ENCODE measurements at regions not wholly inside any gene's neighbourhood (a gene's known extent, or its start where the extent isn't known, plus 50 kb on each side); places are given as distances from the start of the nearest gene placed in this dataset.

- Mint-ChIP-seq H3K4me3 (no peak overlapping the region), H3K27ac (no peak overlapping the region), H3K4me1 (peaks cover 18% of the 10 kb centered on the region), H3K27me3 (ENCODE audit: low read depth, poor library complexity) (peaks cover 17% of the 10 kb centered on the region), H3K9me3 (no peaks in the 10 kb centered on the region), H3K36me3 (ENCODE audit: low read depth) (no peaks in the 10 kb centered on the region)
- DNase-seq, result no peak
- no peak for TF ChIP-seq CTCF (IDR thresholded peaks at IDR 0.05)
Observed at GRCh38 chr7:132733860-132734259, 157.6 kb upstream of the PLXNA4 start.

- H3K9me3 Mint-ChIP-seq, result no peaks in the 10 kb centered on the region
- H3K27me3 Mint-ChIP-seq (ENCODE audit: low read depth, poor library complexity), result peaks cover 7% of the 10 kb centered on the region
- TF ChIP-seq CTCF (IDR thresholded peaks at IDR 0.05), result no peak
- no peaks in the 10 kb centered on the region for H3K36me3 Mint-ChIP-seq (ENCODE audit: low read depth)
- H3K4me3 Mint-ChIP-seq, result no peak overlapping the region
- peaks cover 27% of the 10 kb centered on the region for H3K4me1 Mint-ChIP-seq
- DNase-seq, result no peak
- H3K27ac Mint-ChIP-seq, result no peak overlapping the region
Observed at GRCh38 chr7:132732321-132732865, 156.1 kb upstream of the PLXNA4 start.

- Mint-ChIP-seq H3K36me3 (ENCODE audit: low read depth) (no peaks in the 10 kb centered on the region), H3K4me3 (no peak overlapping the region), H3K27ac (no peak overlapping the region), H3K9me3 (peaks cover 1% of the 10 kb centered on the region), H3K27me3 (ENCODE audit: low read depth, poor library complexity) (no peaks in the 10 kb centered on the region), H3K4me1 (peaks cover 26% of the 10 kb centered on the region)
- no peak for TF ChIP-seq CTCF (IDR thresholded peaks at IDR 0.05)
- DNase-seq, result no peak
Observed at GRCh38 chr7:132730105-132730504, 153.8 kb upstream of the PLXNA4 start.

- H3K9me3 Mint-ChIP-seq, result peaks cover 24% of the 10 kb centered on the region
- peaks cover 11% of the 10 kb centered on the region for H3K36me3 Mint-ChIP-seq (ENCODE audit: low read depth)
- no peak for TF ChIP-seq CTCF (IDR thresholded peaks at IDR 0.05)
- peak overlapping the region; percentile 36 for H3K4me3 Mint-ChIP-seq
- no peak for DNase-seq
- H3K4me1 Mint-ChIP-seq, result peaks cover 39% of the 10 kb centered on the region
- peak overlapping the region; percentile 77 for H3K27ac Mint-ChIP-seq
- peaks cover 18% of the 10 kb centered on the region for H3K27me3 Mint-ChIP-seq (ENCODE audit: low read depth, poor library complexity)
Observed at GRCh38 chr7:132723506-132724081, 147.3 kb upstream of the PLXNA4 start.

GRCh38 chr7:132720835-132721234, 144.6 kb upstream of the PLXNA4 start:
- no peak overlapping the region for H3K27ac Mint-ChIP-seq
- H3K9me3 Mint-ChIP-seq, result peaks cover 32% of the 10 kb centered on the region

More at GRCh38 chr7:132720835-132721234, 144.6 kb upstream of the PLXNA4 start:
- no peak for TF ChIP-seq CTCF (IDR thresholded peaks at IDR 0.05)
- no peak overlapping the region for H3K4me3 Mint-ChIP-seq
- H3K36me3 Mint-ChIP-seq (ENCODE audit: low read depth), result peaks cover 11% of the 10 kb centered on the region
- no peak for DNase-seq
- peaks cover 34% of the 10 kb centered on the region for H3K27me3 Mint-ChIP-seq (ENCODE audit: low read depth, poor library complexity)
- peaks cover 27% of the 10 kb centered on the region for H3K4me1 Mint-ChIP-seq

Measured in nephron progenitor cell (in vitro differentiated cells).